NCI-H345 treated with DMSO at 0.1 percent for 48 hours (cell line): ENCODE measurements at regions not wholly inside any gene's neighbourhood (a gene's known extent, or its start where the extent isn't known, plus 50 kb on each side); places are given as distances from the start of the nearest gene placed in this dataset.

ENCODE experiments used
- DNase-seq: peaks from one replicate; lab custom pipeline; 2025; ENCODE audit not compliant: unreplicated experiment; lab: John Stamatoyannopoulos, UW

- no peak for DNase-seq
These were observed 52.0 kb upstream of the DDX18 start for GRCh38 chr2:117762454-117762853.

DNA sequence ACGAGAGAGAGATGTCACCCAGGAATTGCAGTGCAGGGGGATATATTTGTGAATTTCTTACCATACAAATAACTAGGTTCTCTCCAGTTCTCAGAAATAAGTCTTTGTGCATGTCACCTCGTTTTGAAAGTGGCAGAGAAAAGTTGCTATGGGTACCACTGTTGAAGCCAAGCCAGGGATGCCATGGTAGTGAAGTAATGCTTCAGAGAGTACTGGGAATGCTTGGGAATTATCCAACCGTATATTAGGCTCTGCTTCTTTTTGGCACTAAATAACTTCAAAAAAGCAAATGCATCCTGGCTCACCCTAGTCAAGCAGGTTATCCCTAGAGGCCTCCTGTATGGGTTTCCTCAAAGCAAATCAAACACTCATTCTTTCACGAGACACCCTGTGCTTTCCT lies 50.7 kb upstream of the DDX18 start:
- DNase-seq, result no peak
